DOHH2 (cell line): ENCODE measurements at regions not wholly inside any gene's neighbourhood (a gene's known extent, or its start where the extent isn't known, plus 50 kb on each side); places are given as distances from the start of the nearest gene placed in this dataset.

Source experiments
- CTCF ChIP-seq: fragments of 200-600 bp; sonication (generic); IDR thresholded peaks from one replicate; pipeline ENCODE4 v1.5.1; 2014; ENCODE audit warnings: antibody characterized with exemption, mild to moderate bottlenecking, low read depth, low read length; ENCODE audit not compliant: poor library complexity, severe bottlenecking
- EZH2phosphoT487 ChIP-seq: fragments of 200-600 bp; sonication (generic); IDR thresholded peaks from 2 replicates; pipeline ENCODE4 v1.6.1; 2017; ENCODE audit warnings: borderline replicate concordance, mild to moderate bottlenecking, antibody characterized with exemption, low read length, moderate library complexity, mixed read lengths

DNA sequence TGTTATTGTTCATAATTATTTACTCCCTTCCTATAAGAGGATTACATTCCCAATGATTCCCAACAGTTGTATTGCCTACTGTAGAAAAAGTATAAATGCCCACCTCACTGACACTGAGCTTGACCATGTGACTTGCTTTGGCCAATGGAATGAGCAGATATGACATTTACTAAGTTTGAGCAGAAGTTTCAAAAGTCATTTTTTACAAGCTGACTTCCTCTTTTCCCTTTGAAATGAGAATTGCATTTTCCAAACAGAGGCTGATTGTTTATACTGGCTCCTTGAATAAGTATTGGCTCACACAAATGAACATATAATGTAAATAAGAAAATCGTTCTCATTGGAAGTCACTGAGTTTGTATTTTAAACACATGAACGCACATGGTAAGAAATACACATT is 116.4 kb upstream of the LRFN5 start:
- no peak for TF ChIP-seq CTCF
- no peak for TF ChIP-seq EZH2phosphoT487
